ENCODE measurements at regions not wholly inside any gene's neighbourhood (a gene's known extent, or its start where the extent isn't known, plus 50 kb on each side); places are given as distances from the start of the nearest gene placed in this dataset.

GRCh38 chr4:58935332-58935731, 1825.1 kb upstream of the IGFBP7 start:
- no peaks in the 10 kb centered on the region for H3K9me3 Mint-ChIP-seq
- H3K27ac Mint-ChIP-seq = no peak overlapping the region
- H3K36me3 Mint-ChIP-seq = peaks cover 3% of the 10 kb centered on the region
- no peak overlapping the region for H3K4me3 Mint-ChIP-seq
- DNase-seq (ENCODE audit: extremely low spot score, unreplicated experiment) = no peak
- no peaks in the 10 kb centered on the region for H3K4me1 Mint-ChIP-seq (ENCODE audit: unreplicated experiment)
- H3K27me3 Mint-ChIP-seq = no peaks in the 10 kb centered on the region
- no peak for TF ChIP-seq CTCF (conservative IDR thresholded peaks at IDR 0.05)

DNA sequence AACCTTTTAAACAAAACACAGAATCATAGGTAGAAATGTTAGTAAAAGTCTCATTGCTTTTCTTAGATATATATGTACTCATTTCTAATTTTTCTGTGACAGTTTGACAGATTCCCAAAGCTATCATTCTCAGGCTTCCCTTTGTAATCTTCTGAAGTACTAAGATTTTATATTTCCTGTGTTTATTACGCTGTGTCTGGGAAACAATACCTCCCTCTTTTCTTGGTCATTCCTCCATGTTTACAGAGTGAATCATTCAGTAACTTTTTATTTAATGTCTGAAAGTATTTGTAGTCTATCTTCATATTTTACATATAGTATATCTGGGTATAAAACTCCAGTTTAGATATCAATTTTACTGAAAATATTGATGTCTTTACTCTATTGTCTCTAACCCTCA, 1826.3 kb upstream of the IGFBP7 start:
- TF ChIP-seq CTCF (conservative IDR thresholded peaks at IDR 0.05) = no peak
- no peak for DNase-seq (ENCODE audit: extremely low spot score, unreplicated experiment)
- no peak overlapping the region for H3K27ac Mint-ChIP-seq
- no peaks in the 10 kb centered on the region for H3K27me3 Mint-ChIP-seq
- no peak overlapping the region for H3K4me3 Mint-ChIP-seq
- no peaks in the 10 kb centered on the region for H3K36me3 Mint-ChIP-seq
- H3K4me1 Mint-ChIP-seq (ENCODE audit: unreplicated experiment) = no peaks in the 10 kb centered on the region
- no peaks in the 10 kb centered on the region for H3K9me3 Mint-ChIP-seq

DNA sequence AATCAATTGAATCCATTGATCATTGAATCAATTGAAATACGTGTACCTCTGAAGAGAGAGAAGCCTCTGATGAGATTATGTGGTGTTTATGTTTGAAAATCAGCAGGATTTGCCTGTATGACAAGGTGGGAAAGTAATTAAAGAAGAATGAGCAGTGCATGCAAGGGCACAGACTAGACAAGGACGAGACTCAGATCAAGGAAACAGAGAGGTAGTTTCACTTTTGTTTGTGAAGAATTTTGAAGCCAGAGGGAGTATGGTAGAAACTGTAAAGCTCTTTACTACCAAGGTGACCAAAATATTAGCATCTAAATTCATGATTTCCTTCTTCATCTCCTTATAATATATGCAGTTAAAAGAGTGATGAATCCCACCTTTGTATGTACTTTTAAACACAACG, 1830.0 kb upstream of the IGFBP7 start:
- Mint-ChIP-seq H3K4me1 (ENCODE audit: unreplicated experiment) (no peaks in the 10 kb centered on the region), H3K4me3 (no peak overlapping the region), H3K27ac (no peak overlapping the region), H3K9me3 (no peaks in the 10 kb centered on the region), H3K36me3 (no peaks in the 10 kb centered on the region), H3K27me3 (no peaks in the 10 kb centered on the region)
- no peak for DNase-seq (ENCODE audit: extremely low spot score, unreplicated experiment)
- TF ChIP-seq CTCF (conservative IDR thresholded peaks at IDR 0.05) = no peak

DNA sequence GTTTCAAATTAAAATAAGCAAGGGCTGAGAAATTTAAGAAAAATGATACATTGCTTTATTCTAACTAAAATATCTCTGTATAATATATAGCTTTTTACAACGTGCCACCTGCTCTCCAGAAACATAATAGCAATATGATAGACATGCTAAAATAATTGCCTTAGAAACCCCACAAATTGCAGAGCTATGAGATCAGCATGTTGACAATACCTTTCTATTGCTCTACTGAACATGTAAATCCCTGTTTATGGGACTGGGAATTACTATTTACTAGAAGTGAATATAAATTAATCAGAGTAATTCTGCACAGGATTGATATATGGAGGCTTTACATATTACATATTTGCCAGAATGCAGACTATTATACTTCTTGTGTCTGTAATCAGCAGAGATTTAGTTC, 1831.1 kb upstream of the IGFBP7 start:
- Mint-ChIP-seq H3K9me3 (no peaks in the 10 kb centered on the region), H3K27me3 (no peaks in the 10 kb centered on the region), H3K36me3 (no peaks in the 10 kb centered on the region), H3K4me3 (no peak overlapping the region), H3K4me1 (ENCODE audit: unreplicated experiment) (no peaks in the 10 kb centered on the region), H3K27ac (no peak overlapping the region)
- DNase-seq (ENCODE audit: extremely low spot score, unreplicated experiment) = no peak
- no peak for TF ChIP-seq CTCF (conservative IDR thresholded peaks at IDR 0.05)

GRCh38 chr4:58953575-58953974, 1843.4 kb upstream of the IGFBP7 start:
- Mint-ChIP-seq H3K36me3 (no peaks in the 10 kb centered on the region), H3K9me3 (peaks cover 5% of the 10 kb centered on the region), H3K4me1 (ENCODE audit: unreplicated experiment) (no peaks in the 10 kb centered on the region), H3K4me3 (no peak overlapping the region), H3K27me3 (no peaks in the 10 kb centered on the region), H3K27ac (no peak overlapping the region)
- TF ChIP-seq CTCF (conservative IDR thresholded peaks at IDR 0.05) = no peak
- no peak for DNase-seq (ENCODE audit: extremely low spot score, unreplicated experiment)

- Mint-ChIP-seq H3K4me1 (ENCODE audit: unreplicated experiment) (no peaks in the 10 kb centered on the region), H3K36me3 (no peaks in the 10 kb centered on the region), H3K9me3 (peaks cover 5% of the 10 kb centered on the region), H3K27ac (no peak overlapping the region), H3K4me3 (no peak overlapping the region), H3K27me3 (no peaks in the 10 kb centered on the region)
- no peak for TF ChIP-seq CTCF (conservative IDR thresholded peaks at IDR 0.05)
- no peak for DNase-seq (ENCODE audit: extremely low spot score, unreplicated experiment)
Measured at GRCh38 chr4:58957711-58958110, 1847.5 kb upstream of the IGFBP7 start.

All from type B pancreatic cell (in vitro differentiated cells).